ENCODE measurements at regions not wholly inside any gene's neighbourhood (a gene's known extent, or its start where the extent isn't known, plus 50 kb on each side); places are given as distances from the start of the nearest gene placed in this dataset.

- no peaks in the 10 kb centered on the region for H3K36me3 ChIP-seq (ENCODE audit: control insufficient read depth in 4 of 4, insufficient read depth in 3 of 4, low read depth in 1 of 4, low read length in 3 of 4)
- H3K9ac ChIP-seq (ENCODE audit: low read depth in 1 of 2, low read length in 2 of 2) = no peak overlapping the region
- WGBS = 95% methylated on average over 4 of the region's 4 CpGs
- TF ChIP-seq ATF3 (IDR thresholded peaks at IDR 0.05) (no peak), REST (IDR thresholded peaks at IDR 0.05) (no peak), EGR1 (IDR thresholded peaks at IDR 0.05; ENCODE audit: low read depth in 2 of 2) (no peak), NR2F2 (IDR thresholded peaks at IDR 0.05) (no peak), FOXA1 (IDR thresholded peaks at IDR 0.05) (no peak), FOXA2 (IDR thresholded peaks at IDR 0.05) (no peak), RXRA (IDR thresholded peaks at IDR 0.05) (no peak), SP1 (IDR thresholded peaks at IDR 0.05) (no peak), YY1 (IDR thresholded peaks at IDR 0.05) (no peak), GABPA (IDR thresholded peaks at IDR 0.05 in 1 of 2, conservative IDR thresholded peaks at IDR 0.05 in 1 of 2) (no peak), HNF4G (IDR thresholded peaks at IDR 0.05) (no peak), HNF4A (conservative IDR thresholded peaks at IDR 0.05) (no peak), TAF1 (conservative IDR thresholded peaks at IDR 0.05) (no peak), JUND (IDR thresholded peaks at IDR 0.05) (no peak), MAX (IDR thresholded peaks at IDR 0.05) (no peak), RAD21 (IDR thresholded peaks at IDR 0.05) (no peak)
- TF ChIP-seq, protein P1, sequence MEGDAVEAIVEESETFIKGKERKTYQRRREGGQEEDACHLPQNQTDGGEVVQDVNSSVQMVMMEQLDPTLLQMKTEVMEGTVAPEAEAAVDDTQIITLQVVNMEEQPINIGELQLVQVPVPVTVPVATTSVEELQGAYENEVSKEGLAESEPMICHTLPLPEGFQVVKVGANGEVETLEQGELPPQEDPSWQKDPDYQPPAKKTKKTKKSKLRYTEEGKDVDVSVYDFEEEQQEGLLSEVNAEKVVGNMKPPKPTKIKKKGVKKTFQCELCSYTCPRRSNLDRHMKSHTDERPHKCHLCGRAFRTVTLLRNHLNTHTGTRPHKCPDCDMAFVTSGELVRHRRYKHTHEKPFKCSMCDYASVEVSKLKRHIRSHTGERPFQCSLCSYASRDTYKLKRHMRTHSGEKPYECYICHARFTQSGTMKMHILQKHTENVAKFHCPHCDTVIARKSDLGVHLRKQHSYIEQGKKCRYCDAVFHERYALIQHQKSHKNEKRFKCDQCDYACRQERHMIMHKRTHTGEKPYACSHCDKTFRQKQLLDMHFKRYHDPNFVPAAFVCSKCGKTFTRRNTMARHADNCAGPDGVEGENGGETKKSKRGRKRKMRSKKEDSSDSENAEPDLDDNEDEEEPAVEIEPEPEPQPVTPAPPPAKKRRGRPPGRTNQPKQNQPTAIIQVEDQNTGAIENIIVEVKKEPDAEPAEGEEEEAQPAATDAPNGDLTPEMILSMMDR (IDR thresholded peaks at IDR 0.05; ENCODE audit: low read depth, low read length, missing input control) = no peak
- TF ChIP-seq, protein P2, sequence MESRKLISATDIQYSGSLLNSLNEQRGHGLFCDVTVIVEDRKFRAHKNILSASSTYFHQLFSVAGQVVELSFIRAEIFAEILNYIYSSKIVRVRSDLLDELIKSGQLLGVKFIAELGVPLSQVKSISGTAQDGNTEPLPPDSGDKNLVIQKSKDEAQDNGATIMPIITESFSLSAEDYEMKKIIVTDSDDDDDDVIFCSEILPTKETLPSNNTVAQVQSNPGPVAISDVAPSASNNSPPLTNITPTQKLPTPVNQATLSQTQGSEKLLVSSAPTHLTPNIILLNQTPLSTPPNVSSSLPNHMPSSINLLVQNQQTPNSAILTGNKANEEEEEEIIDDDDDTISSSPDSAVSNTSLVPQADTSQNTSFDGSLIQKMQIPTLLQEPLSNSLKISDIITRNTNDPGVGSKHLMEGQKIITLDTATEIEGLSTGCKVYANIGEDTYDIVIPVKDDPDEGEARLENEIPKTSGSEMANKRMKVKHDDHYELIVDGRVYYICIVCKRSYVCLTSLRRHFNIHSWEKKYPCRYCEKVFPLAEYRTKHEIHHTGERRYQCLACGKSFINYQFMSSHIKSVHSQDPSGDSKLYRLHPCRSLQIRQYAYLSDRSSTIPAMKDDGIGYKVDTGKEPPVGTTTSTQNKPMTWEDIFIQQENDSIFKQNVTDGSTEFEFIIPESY (IDR thresholded peaks at IDR 0.05) = no peak
- no peak overlapping the region for H3K4me3 ChIP-seq (ENCODE audit: low read depth in 1 of 3, low read length in 3 of 3)
- peaks cover 0 to 2% (median under 1%) of the 10 kb centered on the region in 4 donors for H3K4me1 ChIP-seq (ENCODE audit: control insufficient read depth in 4 of 4, insufficient read depth in 4 of 4, low read length in 3 of 4)
- H3K27me3 ChIP-seq (ENCODE audit: control insufficient read depth in 4 of 4, insufficient read depth in 4 of 4, low read length in 3 of 4) = peaks cover 0 to 4% (median 0%) of the 10 kb centered on the region in 4 donors
- no peak overlapping the region for H3K27ac ChIP-seq (ENCODE audit: low read depth in 1 of 2, low read length in 2 of 2)
- H3K9me3 ChIP-seq (ENCODE audit: control insufficient read depth in 4 of 4, low read length in 3 of 4) = no peaks in the 10 kb centered on the region
- DNase-seq (ENCODE audit: low spot score) = no peak
These were observed 137.6 kb upstream of the SPIN4 start for GRCh38 chrX:63488546-63489373.

Measured in liver (tissue), 8 donors.